ENCODE measurements at regions not wholly inside any gene's neighbourhood (a gene's known extent, or its start where the extent isn't known, plus 50 kb on each side); places are given as distances from the start of the nearest gene placed in this dataset.
"Not testable (repeated sequence)": the region's sequence is repeated elsewhere in the genome, so short reads cannot be mapped to it uniquely, and the experiment has no call there.

DNA sequence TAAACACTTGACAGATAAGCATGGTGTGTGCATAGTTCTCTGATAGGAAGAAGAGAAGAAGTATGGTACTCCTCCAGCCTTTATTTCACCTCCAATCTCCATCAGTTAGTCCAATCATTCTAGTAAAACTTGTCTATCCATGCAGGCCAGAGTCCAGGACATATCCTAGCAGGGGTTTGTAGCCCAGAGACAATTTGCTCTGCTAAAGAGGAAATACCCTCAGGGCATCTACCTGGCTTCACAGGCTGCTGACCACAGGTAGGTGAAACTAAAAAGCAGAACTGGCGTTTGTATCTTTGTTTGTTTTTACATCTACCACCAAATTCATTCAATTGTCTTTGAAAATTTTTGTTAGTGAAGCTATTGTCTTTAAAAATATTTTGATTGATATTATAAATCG, 717.6 kb downstream of the FSCB start:
- no peak overlapping the region for H3K4me3 ChIP-seq (ENCODE audit: low read length)
- no peak overlapping the region for H3K27ac ChIP-seq (ENCODE audit: low read depth, low read length)
- H3K9me2 ChIP-seq (replicated peaks; ENCODE audit: control insufficient read depth, low read length) = no peaks in the 10 kb centered on the region
- H3K79me2 ChIP-seq (ENCODE audit: control insufficient read depth, low read length) = no peaks in the 10 kb centered on the region
- H3K27me3 ChIP-seq (ENCODE audit: control insufficient read depth, low read length) = no peaks in the 10 kb centered on the region
- no peak for TF ChIP-seq EZH2phosphoT487 (IDR thresholded peaks at IDR 0.05; ENCODE audit: borderline replicate concordance, low read length)
- TF ChIP-seq, protein P1, sequence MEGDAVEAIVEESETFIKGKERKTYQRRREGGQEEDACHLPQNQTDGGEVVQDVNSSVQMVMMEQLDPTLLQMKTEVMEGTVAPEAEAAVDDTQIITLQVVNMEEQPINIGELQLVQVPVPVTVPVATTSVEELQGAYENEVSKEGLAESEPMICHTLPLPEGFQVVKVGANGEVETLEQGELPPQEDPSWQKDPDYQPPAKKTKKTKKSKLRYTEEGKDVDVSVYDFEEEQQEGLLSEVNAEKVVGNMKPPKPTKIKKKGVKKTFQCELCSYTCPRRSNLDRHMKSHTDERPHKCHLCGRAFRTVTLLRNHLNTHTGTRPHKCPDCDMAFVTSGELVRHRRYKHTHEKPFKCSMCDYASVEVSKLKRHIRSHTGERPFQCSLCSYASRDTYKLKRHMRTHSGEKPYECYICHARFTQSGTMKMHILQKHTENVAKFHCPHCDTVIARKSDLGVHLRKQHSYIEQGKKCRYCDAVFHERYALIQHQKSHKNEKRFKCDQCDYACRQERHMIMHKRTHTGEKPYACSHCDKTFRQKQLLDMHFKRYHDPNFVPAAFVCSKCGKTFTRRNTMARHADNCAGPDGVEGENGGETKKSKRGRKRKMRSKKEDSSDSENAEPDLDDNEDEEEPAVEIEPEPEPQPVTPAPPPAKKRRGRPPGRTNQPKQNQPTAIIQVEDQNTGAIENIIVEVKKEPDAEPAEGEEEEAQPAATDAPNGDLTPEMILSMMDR (IDR thresholded peaks at IDR 0.05; ENCODE audit: low read depth, low read length, poor library complexity, severe bottlenecking) = no peak
- no peaks in the 10 kb centered on the region for H3K36me3 ChIP-seq (ENCODE audit: control insufficient read depth, low read length)
- no peaks in the 10 kb centered on the region for H3K4me1 ChIP-seq (ENCODE audit: control insufficient read depth, low read length)
- H3F3A ChIP-seq (ENCODE audit: control insufficient read depth, insufficient read depth) = no peaks in the 10 kb centered on the region
- H3K4me2 ChIP-seq (ENCODE audit: low read length) = no peak overlapping the region
- no peaks in the 10 kb centered on the region for H3K9me3 ChIP-seq (ENCODE audit: control insufficient read depth, insufficient read depth, low read length)
- H4K20me1 ChIP-seq (ENCODE audit: control insufficient read depth, insufficient read depth, low read depth, low read length) = no peaks in the 10 kb centered on the region

DNA sequence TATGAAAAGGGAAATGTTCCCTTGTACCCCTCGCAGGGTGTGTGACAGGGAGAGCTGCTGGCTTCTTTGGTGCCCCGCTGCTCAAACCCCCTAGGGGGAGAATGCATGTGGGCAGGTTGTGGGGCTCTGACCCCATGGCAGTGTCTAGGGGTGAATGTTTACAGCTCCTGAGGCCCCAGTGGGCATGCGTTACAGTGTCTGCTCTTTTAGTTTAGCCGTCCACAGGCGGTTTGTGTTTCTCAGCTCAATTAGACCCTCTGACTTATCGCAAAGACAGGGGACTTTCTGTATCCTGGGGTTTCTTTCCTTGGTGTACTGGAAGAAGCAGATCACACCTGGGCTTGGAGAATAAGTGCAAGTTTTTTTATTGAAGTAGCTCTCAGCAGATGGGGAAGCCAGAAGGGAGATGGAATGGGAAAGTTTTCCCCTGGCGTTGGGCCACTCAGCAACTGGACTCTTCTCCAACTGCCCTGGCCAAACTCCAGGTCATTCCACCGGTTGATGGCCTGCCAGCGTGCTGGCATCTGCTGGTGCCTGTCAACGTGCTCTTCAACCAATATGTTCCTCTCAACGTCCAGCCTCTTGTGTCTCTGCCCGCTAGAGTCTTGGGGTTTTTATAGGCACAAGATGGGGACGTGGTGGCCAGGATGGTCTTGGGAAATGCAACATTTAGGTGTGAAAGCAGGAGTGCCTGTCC, 720.9 kb downstream of the FSCB start:
- TF ChIP-seq EZH2phosphoT487 (IDR thresholded peaks at IDR 0.05; ENCODE audit: borderline replicate concordance, low read length) = no peak
- TF ChIP-seq, protein P1 (IDR thresholded peaks at IDR 0.05; ENCODE audit: low read depth, low read length, poor library complexity, severe bottlenecking) = no peak
- Histone ChIP-seq H3K4me2 (ENCODE audit: low read length) (no peak overlapping the region), H3K27me3 (ENCODE audit: control insufficient read depth, low read length) (no peaks in the 10 kb centered on the region), H3K27ac (ENCODE audit: low read depth, low read length) (no peak overlapping the region), H3K79me2 (ENCODE audit: control insufficient read depth, low read length) (no peaks in the 10 kb centered on the region), H3F3A (ENCODE audit: control insufficient read depth, insufficient read depth) (no peaks in the 10 kb centered on the region), H3K9me2 (replicated peaks; ENCODE audit: control insufficient read depth, low read length) (no peaks in the 10 kb centered on the region), H3K4me3 (ENCODE audit: low read length) (no peak overlapping the region), H3K9me3 (ENCODE audit: control insufficient read depth, insufficient read depth, low read length) (no peaks in the 10 kb centered on the region), H3K36me3 (ENCODE audit: control insufficient read depth, low read length) (no peaks in the 10 kb centered on the region), H4K20me1 (ENCODE audit: control insufficient read depth, insufficient read depth, low read depth, low read length) (no peaks in the 10 kb centered on the region), H3K4me1 (ENCODE audit: control insufficient read depth, low read length) (no peaks in the 10 kb centered on the region)

DNA sequence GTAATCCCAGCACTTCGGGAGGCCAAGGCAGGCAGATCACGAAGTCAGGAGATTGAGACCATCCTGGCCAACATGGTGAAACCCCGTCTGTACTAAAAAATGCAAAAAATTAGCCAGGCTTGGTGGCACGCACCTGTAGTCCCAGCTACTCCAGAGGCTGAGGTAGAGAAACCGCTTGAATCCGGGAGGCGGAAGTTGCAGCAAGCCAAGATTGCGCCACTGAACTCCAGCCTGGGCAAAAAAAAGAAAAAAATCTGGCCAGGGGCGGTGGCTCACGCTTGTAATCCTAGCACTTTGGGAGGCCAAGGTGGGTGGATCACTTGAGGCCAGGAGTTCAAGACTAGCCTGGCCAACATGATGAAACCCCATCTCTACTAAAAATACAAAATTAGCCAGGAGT, 722.7 kb downstream of the FSCB start:
- not testable (repeated sequence) for H3K4me1 ChIP-seq (ENCODE audit: control insufficient read depth, low read length); H3F3A ChIP-seq (ENCODE audit: control insufficient read depth, insufficient read depth); H3K9me3 ChIP-seq (ENCODE audit: control insufficient read depth, insufficient read depth, low read length); H3K4me3 ChIP-seq (ENCODE audit: low read length); H3K36me3 ChIP-seq (ENCODE audit: control insufficient read depth, low read length); H3K4me2 ChIP-seq (ENCODE audit: low read length); H3K9me2 ChIP-seq (replicated peaks; ENCODE audit: control insufficient read depth, low read length); H3K27ac ChIP-seq (ENCODE audit: low read depth, low read length); H3K79me2 ChIP-seq (ENCODE audit: control insufficient read depth, low read length); H4K20me1 ChIP-seq (ENCODE audit: control insufficient read depth, insufficient read depth, low read depth, low read length); H3K27me3 ChIP-seq (ENCODE audit: control insufficient read depth, low read length)

DNA sequence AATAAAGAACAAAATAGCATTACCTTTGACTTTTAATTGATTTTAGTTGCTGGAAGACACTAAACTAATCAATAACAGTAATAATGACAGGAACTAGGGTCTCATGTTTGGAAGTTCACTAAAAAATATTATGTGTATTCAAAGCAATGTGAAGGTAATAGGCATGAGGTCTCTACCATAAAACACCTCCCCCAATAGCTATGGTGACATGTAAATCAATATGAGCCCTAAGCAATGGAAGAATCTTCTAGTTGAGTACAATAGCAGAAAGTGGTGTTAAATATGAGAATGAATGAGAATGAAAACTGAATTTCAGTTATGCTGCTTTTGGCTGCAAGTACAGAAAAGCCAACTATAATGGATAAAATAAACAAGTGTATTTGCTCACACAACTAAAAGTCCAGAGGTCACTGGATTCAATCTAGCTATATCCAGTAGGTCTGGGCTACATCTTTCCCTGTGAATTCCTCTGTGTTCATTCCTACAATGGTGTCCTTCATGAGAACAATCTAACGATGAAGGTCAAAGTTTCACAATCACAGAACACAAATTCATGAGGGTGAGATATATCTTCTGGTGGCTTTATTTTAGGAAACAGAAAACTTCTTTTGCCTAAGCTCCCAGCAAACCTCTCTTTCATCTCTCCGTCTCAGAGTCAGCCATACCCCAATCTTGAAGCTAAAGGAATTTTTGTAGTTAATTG, 728.0 kb downstream of the FSCB start:
- no peaks in the 10 kb centered on the region for H3K36me3 ChIP-seq (ENCODE audit: control insufficient read depth, low read length)
- H3K4me2 ChIP-seq (ENCODE audit: low read length) = no peak overlapping the region
- no peaks in the 10 kb centered on the region for H4K20me1 ChIP-seq (ENCODE audit: control insufficient read depth, insufficient read depth, low read depth, low read length)
- TF ChIP-seq, protein P1 (IDR thresholded peaks at IDR 0.05; ENCODE audit: low read depth, low read length, poor library complexity, severe bottlenecking) = no peak
- no peak for TF ChIP-seq EZH2phosphoT487 (IDR thresholded peaks at IDR 0.05; ENCODE audit: borderline replicate concordance, low read length)
- H3K9me2 ChIP-seq (replicated peaks; ENCODE audit: control insufficient read depth, low read length) = no peaks in the 10 kb centered on the region
- H3K4me3 ChIP-seq (ENCODE audit: low read length) = no peak overlapping the region
- H3F3A ChIP-seq (ENCODE audit: control insufficient read depth, insufficient read depth) = no peaks in the 10 kb centered on the region
- H3K27ac ChIP-seq (ENCODE audit: low read depth, low read length) = no peak overlapping the region
- no peaks in the 10 kb centered on the region for H3K27me3 ChIP-seq (ENCODE audit: control insufficient read depth, low read length)
- H3K4me1 ChIP-seq (ENCODE audit: control insufficient read depth, low read length) = no peaks in the 10 kb centered on the region
- H3K79me2 ChIP-seq (ENCODE audit: control insufficient read depth, low read length) = no peaks in the 10 kb centered on the region
- no peaks in the 10 kb centered on the region for H3K9me3 ChIP-seq (ENCODE audit: control insufficient read depth, insufficient read depth, low read length)
